ENCODE measurements at regions not wholly inside any gene's neighbourhood (a gene's known extent, or its start where the extent isn't known, plus 50 kb on each side); places are given as distances from the start of the nearest gene placed in this dataset.

GRCh38 chr5:73295921-73296320 is 122.9 kb downstream of the TMEM174 start:
- H3K4me1 Mint-ChIP-seq = peaks cover 32% of the 10 kb centered on the region
- TF ChIP-seq ZNF114 (CRISPR knock-in tag; IDR thresholded peaks at IDR 0.05) (no peak), ZNF331 (CRISPR knock-in tag; IDR thresholded peaks at IDR 0.05; ENCODE audit: low read depth) (no peak), POLR2AphosphoS5 (IDR thresholded peaks at IDR 0.05; ENCODE audit: low read depth) (no peak), EZH2phosphoT487 (IDR thresholded peaks at IDR 0.05; ENCODE audit: unreplicated experiment) (no peak)
- H3K9me2 ChIP-seq (ENCODE audit: insufficient read depth) = no peaks in the 10 kb centered on the region
- peaks cover 51% of the 10 kb centered on the region for H3K4me1 ChIP-seq (ENCODE audit: insufficient read depth)
- H3K79me2 ChIP-seq (replicated peaks; ENCODE audit: insufficient read depth) = no peaks in the 10 kb centered on the region
- ATAC-seq = no peak
- H3K27ac Mint-ChIP-seq = no peak overlapping the region
- no peak overlapping the region for H3K4me3 ChIP-seq
- peaks cover 18% of the 10 kb centered on the region for H3F3A ChIP-seq (replicated peaks; ENCODE audit: low read depth)
- H3K27me3 ChIP-seq (ENCODE audit: insufficient read depth) = peaks cover 99% of the 10 kb centered on the region
- H3K9me3 Mint-ChIP-seq = peaks cover 6% of the 10 kb centered on the region; the same call in 2 of the 3 replicates
- no peaks in the 10 kb centered on the region for H3K36me3 Mint-ChIP-seq (ENCODE audit: low read depth)
- no peak overlapping the region for H3K27ac ChIP-seq (ENCODE audit: low read depth)
- H3K36me3 ChIP-seq (ENCODE audit: insufficient read depth) = no peaks in the 10 kb centered on the region
- H3K27me3 Mint-ChIP-seq (ENCODE audit: insufficient read depth, low read depth, poor library complexity) = peaks cover 69% of the 10 kb centered on the region
- no peak overlapping the region for H3K4me3 Mint-ChIP-seq
- no peak overlapping the region for H3K4me2 ChIP-seq
- H2AFZ ChIP-seq = no peak overlapping the region
- H4K20me1 ChIP-seq (replicated peaks; ENCODE audit: insufficient read depth) = peaks cover 17% of the 10 kb centered on the region
- DNase-seq (ENCODE audit: low spot score) = no peak

- H2AFZ ChIP-seq = no peak overlapping the region
- no peak for TF ChIP-seq NANOG (IDR thresholded peaks at IDR 0.05; ENCODE audit: borderline replicate concordance)
- TF ChIP-seq ZNF114 (CRISPR knock-in tag; IDR thresholded peaks at IDR 0.05) = no peak
- no peak for TF ChIP-seq ZNF462 (CRISPR knock-in tag; IDR thresholded peaks at IDR 0.05)
- no peak for TF ChIP-seq JUNB (IDR thresholded peaks at IDR 0.05; ENCODE audit: unreplicated experiment)
- TF ChIP-seq CTCF (conservative IDR thresholded peaks at IDR 0.05; ENCODE audit: low read depth in 2 of 2) = peak; percentile 47 to 56
- TF ChIP-seq ZNF331 (CRISPR knock-in tag; IDR thresholded peaks at IDR 0.05; ENCODE audit: low read depth) = no peak
- peaks cover 33% of the 10 kb centered on the region for H3K4me1 Mint-ChIP-seq
- peaks cover 17% of the 10 kb centered on the region for H4K20me1 ChIP-seq (replicated peaks; ENCODE audit: insufficient read depth)
- H3K4me3 ChIP-seq = no peak overlapping the region
- H3K36me3 ChIP-seq (ENCODE audit: insufficient read depth) = no peaks in the 10 kb centered on the region
- peaks cover 15% of the 10 kb centered on the region; the same call in 1 of the 2 replicates for H3F3A ChIP-seq (replicated peaks; ENCODE audit: low read depth)
- no peaks in the 10 kb centered on the region for H3K36me3 Mint-ChIP-seq (ENCODE audit: low read depth)
- H3K4me2 ChIP-seq = no peak overlapping the region
- H3K79me2 ChIP-seq (replicated peaks; ENCODE audit: insufficient read depth) = no peaks in the 10 kb centered on the region
- ATAC-seq (no peak), DNase-seq (ENCODE audit: low spot score) (no peak)
- H3K27me3 ChIP-seq (ENCODE audit: insufficient read depth) = peaks cover 99% of the 10 kb centered on the region
- H3K9me2 ChIP-seq (ENCODE audit: insufficient read depth) = no peaks in the 10 kb centered on the region
- H3K9me3 Mint-ChIP-seq = peaks cover 6% of the 10 kb centered on the region; the same call in 2 of the 3 replicates
- peaks cover 65% of the 10 kb centered on the region for H3K27me3 Mint-ChIP-seq (ENCODE audit: insufficient read depth, low read depth, poor library complexity)
- no peak overlapping the region for H3K27ac ChIP-seq (ENCODE audit: low read depth)
- peaks cover 50% of the 10 kb centered on the region for H3K4me1 ChIP-seq (ENCODE audit: insufficient read depth)
- H3K27ac Mint-ChIP-seq = no peak overlapping the region
- H3K4me3 Mint-ChIP-seq = no peak overlapping the region
Measured at GRCh38 chr5:73295447-73295846, 122.5 kb downstream of the TMEM174 start.
